ENCODE measurements at regions not wholly inside any gene's neighbourhood (a gene's known extent, or its start where the extent isn't known, plus 50 kb on each side); places are given as distances from the start of the nearest gene placed in this dataset.

DNA sequence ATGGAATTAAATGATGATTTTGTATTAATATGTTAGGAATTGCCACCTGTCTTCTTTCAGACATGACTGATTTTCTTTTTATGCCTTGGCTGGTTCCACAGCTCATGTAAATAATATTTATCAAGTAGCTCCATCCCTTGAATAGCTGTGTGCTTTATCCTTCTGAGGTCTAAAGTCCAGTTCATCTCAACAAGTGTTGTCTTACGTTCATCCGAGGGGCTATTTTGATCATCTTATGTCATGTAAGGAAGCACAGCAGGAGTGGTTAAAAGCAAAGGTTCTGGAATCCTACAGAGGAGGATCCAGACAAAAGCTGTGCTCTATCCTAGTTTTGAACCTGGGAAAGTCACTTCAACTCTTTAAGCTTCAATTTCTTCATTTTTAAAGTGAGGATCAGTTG is 123.7 kb upstream of the ATP2B1 start:
- TF ChIP-seq, protein P1, sequence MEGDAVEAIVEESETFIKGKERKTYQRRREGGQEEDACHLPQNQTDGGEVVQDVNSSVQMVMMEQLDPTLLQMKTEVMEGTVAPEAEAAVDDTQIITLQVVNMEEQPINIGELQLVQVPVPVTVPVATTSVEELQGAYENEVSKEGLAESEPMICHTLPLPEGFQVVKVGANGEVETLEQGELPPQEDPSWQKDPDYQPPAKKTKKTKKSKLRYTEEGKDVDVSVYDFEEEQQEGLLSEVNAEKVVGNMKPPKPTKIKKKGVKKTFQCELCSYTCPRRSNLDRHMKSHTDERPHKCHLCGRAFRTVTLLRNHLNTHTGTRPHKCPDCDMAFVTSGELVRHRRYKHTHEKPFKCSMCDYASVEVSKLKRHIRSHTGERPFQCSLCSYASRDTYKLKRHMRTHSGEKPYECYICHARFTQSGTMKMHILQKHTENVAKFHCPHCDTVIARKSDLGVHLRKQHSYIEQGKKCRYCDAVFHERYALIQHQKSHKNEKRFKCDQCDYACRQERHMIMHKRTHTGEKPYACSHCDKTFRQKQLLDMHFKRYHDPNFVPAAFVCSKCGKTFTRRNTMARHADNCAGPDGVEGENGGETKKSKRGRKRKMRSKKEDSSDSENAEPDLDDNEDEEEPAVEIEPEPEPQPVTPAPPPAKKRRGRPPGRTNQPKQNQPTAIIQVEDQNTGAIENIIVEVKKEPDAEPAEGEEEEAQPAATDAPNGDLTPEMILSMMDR (IDR thresholded peaks at IDR 0.05; ENCODE audit: low read depth, low read length, missing input control), result no peak
- TF ChIP-seq, protein P2, sequence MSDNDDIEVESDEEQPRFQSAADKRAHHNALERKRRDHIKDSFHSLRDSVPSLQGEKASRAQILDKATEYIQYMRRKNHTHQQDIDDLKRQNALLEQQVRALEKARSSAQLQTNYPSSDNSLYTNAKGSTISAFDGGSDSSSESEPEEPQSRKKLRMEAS (IDR thresholded peaks at IDR 0.05), result no peak
- TF ChIP-seq JUND (IDR thresholded peaks at IDR 0.05), result no peak
- no peak for TF ChIP-seq RAD21 (IDR thresholded peaks at IDR 0.05)
- TF ChIP-seq FOXA1 (IDR thresholded peaks at IDR 0.05), result no peak
- no peak for TF ChIP-seq TAF1 (conservative IDR thresholded peaks at IDR 0.05)
